ENCODE measurements at regions not wholly inside any gene's neighbourhood (a gene's known extent, or its start where the extent isn't known, plus 50 kb on each side); places are given as distances from the start of the nearest gene placed in this dataset.
A peak's percentile ranks its signal among the peaks of the same experiment; 100 is the strongest.

- Histone ChIP-seq H3K4me2 (peak overlapping the region; percentile 65), H2AFZ (ENCODE audit: low read depth) (0 out of 2 replicates have a peak overlapping the region, but pooled peaks have one; percentile 47)
- POLR2A ChIA-PET = no interaction called here
Measured at GRCh38 chr15:95556866-95557225, 773.7 kb upstream of the NR2F2 start.

GRCh38 chr15:95557226-95558046 is 773.1 kb upstream of the NR2F2 start:
- CTCF ChIA-PET = no interaction called here
- H2AFZ ChIP-seq (ENCODE audit: low read depth) = peak overlapping the region; percentile 47; the same call in 1 of the 2 replicates
- TF ChIP-seq EP300 (IDR thresholded peaks at IDR 0.05; ENCODE audit: borderline replicate concordance in 1 of 2, low read depth in 1 of 2, low read length in 1 of 2) (peak; percentile 19 to 89; a peak in 2 of 4 replicates), JUND (IDR thresholded peaks at IDR 0.05) (peak; percentile 98), RAD21 (IDR thresholded peaks at IDR 0.05; ENCODE audit: low read length) (no peak), TCF12 (IDR thresholded peaks at IDR 0.05) (peak; percentile 84), PBX3 (IDR thresholded peaks at IDR 0.05) (peak; percentile 76), IRF3 (IDR thresholded peaks at IDR 0.05; ENCODE audit: low read depth, low read length) (no peak), EZH2phosphoT487 (IDR thresholded peaks at IDR 0.05; ENCODE audit: borderline replicate concordance, low read depth) (no peak), USF1 (IDR thresholded peaks at IDR 0.05; ENCODE audit: borderline replicate concordance, low read depth) (0 out of 2 replicates have a peak, but pooled peaks have one; percentile 8), TAF1 (IDR thresholded peaks at IDR 0.05; ENCODE audit: borderline replicate concordance, low read depth, low read length) (no peak), REST (IDR thresholded peaks at IDR 0.05; ENCODE audit: low read depth, low read length) (0 out of 2 replicates have a peak, but pooled peaks have one; percentile 29), NRF1 (IDR thresholded peaks at IDR 0.05; ENCODE audit: low read depth, low read length) (no peak)

More at GRCh38 chr15:95556866-95557225, 773.7 kb upstream of the NR2F2 start:
- H4K20me1 ChIP-seq (ENCODE audit: insufficient read depth) = no peaks in the 10 kb centered on the region
- peaks cover 0 to 23% of the 10 kb centered on the region in 2 experiments for H3K4me1 ChIP-seq (ENCODE audit: control insufficient read depth in 1 of 2, insufficient read depth in 2 of 2, low read depth in 1 of 2, low read length in 1 of 2)
- H3K27ac ChIP-seq (ENCODE audit: low read depth in 2 of 2, low read length in 1 of 2) = peak overlapping the region; percentile 69 to 96
- no peak overlapping the region for H3K4me3 ChIP-seq (ENCODE audit: low read depth in 2 of 2, low read length in 1 of 2)
- H3K9me3 ChIP-seq = no peaks in the 10 kb centered on the region
- CTCF ChIA-PET = no interaction called here
- WGBS (ENCODE audit: low lambda C conversion rate) = 67% methylated on average over 6 of the region's 6 CpGs
- H3K27me3 ChIP-seq (ENCODE audit: insufficient read depth) = no peaks in the 10 kb centered on the region
- H3F3A ChIP-seq (replicated peaks; ENCODE audit: insufficient read depth) = peaks cover 27% of the 10 kb centered on the region
- no peaks in the 10 kb centered on the region for H3K36me3 ChIP-seq (replicated peaks in 1 of 2; ENCODE audit: control insufficient read depth in 1 of 2, insufficient read depth in 2 of 2, low read length in 1 of 2)
- peak overlapping the region; percentile 29; the same call in 1 of the 2 replicates for H3K9ac ChIP-seq
- H3K9me2 ChIP-seq = no peaks in the 10 kb centered on the region
- no peak for DNase-seq
- no peak for TF ChIP-seq TEAD4 (IDR thresholded peaks at IDR 0.05; ENCODE audit: borderline replicate concordance, insufficient read depth)
- no peak for TF ChIP-seq NRF1 (IDR thresholded peaks at IDR 0.05; ENCODE audit: low read depth, low read length)
- TF ChIP-seq GABPA (IDR thresholded peaks at IDR 0.05; ENCODE audit: low read depth) = no peak
- no peak for TF ChIP-seq NFIC (IDR thresholded peaks at IDR 0.05; ENCODE audit: borderline replicate concordance)
- no peak for TF ChIP-seq EZH2phosphoT487 (IDR thresholded peaks at IDR 0.05; ENCODE audit: borderline replicate concordance, low read depth)
- TF ChIP-seq USF2 (IDR thresholded peaks at IDR 0.05; ENCODE audit: borderline replicate concordance, low read depth, low read length) = no peak
- no peak for TF ChIP-seq ELF1 (IDR thresholded peaks at IDR 0.05)
- no peak for TF ChIP-seq FOXM1 (IDR thresholded peaks at IDR 0.05; ENCODE audit: low read depth)
- TF ChIP-seq FOXJ3 (CRISPR knock-in tag; IDR thresholded peaks at IDR 0.05) = no peak
- TF ChIP-seq RAD21 (IDR thresholded peaks at IDR 0.05; ENCODE audit: low read length) = no peak
- no peak for TF ChIP-seq SMC3 (IDR thresholded peaks at IDR 0.05; ENCODE audit: low read depth, low read length)
- TF ChIP-seq POLR2AphosphoS5 (IDR thresholded peaks at IDR 0.05; ENCODE audit: low read depth, low read length) = no peak
- no peak for TF ChIP-seq CHD2 (IDR thresholded peaks at IDR 0.05; ENCODE audit: low read length, partially characterized antibody)
- no peaks in the 10 kb centered on the region for H3K79me2 ChIP-seq (ENCODE audit: insufficient read depth)

More at GRCh38 chr15:95557226-95558046, 773.1 kb upstream of the NR2F2 start:
- DNase-seq = no peak
- Histone ChIP-seq H3K27ac (ENCODE audit: low read depth in 2 of 2, low read length in 1 of 2) (peak overlapping the region; percentile 69 to 96), H3K4me1 (ENCODE audit: control insufficient read depth in 1 of 2, insufficient read depth in 2 of 2, low read depth in 1 of 2, low read length in 1 of 2) (peaks cover 0 to 23% of the 10 kb centered on the region in 2 experiments), H3F3A (replicated peaks; ENCODE audit: insufficient read depth) (peaks cover 27% of the 10 kb centered on the region), H4K20me1 (ENCODE audit: insufficient read depth) (no peaks in the 10 kb centered on the region), H3K9me3 (no peaks in the 10 kb centered on the region), H3K4me3 (ENCODE audit: low read depth in 2 of 2, low read length in 1 of 2) (no peak overlapping the region), H3K79me2 (ENCODE audit: insufficient read depth) (no peaks in the 10 kb centered on the region), H3K4me2 (peak overlapping the region; percentile 65), H3K9me2 (no peaks in the 10 kb centered on the region), H3K36me3 (replicated peaks in 1 of 2; ENCODE audit: control insufficient read depth in 1 of 2, insufficient read depth in 2 of 2, low read length in 1 of 2) (no peaks in the 10 kb centered on the region), H3K9ac (peak overlapping the region; percentile 29; the same call in 1 of the 2 replicates), H3K27me3 (ENCODE audit: insufficient read depth) (no peaks in the 10 kb centered on the region)
- WGBS (ENCODE audit: low lambda C conversion rate) = 31% methylated on average over 17 of the region's 17 CpGs
- POLR2A ChIA-PET = no interaction called here
